ENCODE measurements at regions not wholly inside any gene's neighbourhood (a gene's known extent, or its start where the extent isn't known, plus 50 kb on each side); places are given as distances from the start of the nearest gene placed in this dataset.

DNA sequence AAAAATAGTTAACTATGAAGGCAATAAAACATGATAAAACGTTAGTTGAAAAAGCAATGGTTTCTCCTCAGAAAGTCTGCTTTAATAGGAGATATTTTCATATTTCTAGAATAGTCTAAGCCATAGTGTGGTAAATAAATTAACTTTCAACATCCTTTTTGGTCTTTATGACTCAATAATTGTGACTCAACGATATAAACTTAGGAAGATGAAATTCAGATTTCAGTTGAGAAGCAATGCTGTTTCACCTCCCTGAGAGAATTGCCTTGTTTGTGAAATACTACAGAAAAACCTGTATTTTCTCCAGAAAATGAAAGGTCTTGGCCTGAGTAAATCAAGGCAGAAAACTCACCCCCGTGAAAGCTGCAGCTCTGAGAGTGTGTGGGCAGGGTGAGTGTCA is 166.9 kb downstream of the ETAA1 start:
- TF ChIP-seq, protein P1, sequence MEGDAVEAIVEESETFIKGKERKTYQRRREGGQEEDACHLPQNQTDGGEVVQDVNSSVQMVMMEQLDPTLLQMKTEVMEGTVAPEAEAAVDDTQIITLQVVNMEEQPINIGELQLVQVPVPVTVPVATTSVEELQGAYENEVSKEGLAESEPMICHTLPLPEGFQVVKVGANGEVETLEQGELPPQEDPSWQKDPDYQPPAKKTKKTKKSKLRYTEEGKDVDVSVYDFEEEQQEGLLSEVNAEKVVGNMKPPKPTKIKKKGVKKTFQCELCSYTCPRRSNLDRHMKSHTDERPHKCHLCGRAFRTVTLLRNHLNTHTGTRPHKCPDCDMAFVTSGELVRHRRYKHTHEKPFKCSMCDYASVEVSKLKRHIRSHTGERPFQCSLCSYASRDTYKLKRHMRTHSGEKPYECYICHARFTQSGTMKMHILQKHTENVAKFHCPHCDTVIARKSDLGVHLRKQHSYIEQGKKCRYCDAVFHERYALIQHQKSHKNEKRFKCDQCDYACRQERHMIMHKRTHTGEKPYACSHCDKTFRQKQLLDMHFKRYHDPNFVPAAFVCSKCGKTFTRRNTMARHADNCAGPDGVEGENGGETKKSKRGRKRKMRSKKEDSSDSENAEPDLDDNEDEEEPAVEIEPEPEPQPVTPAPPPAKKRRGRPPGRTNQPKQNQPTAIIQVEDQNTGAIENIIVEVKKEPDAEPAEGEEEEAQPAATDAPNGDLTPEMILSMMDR (IDR thresholded peaks at IDR 0.05), result no peak
- no peak for TF ChIP-seq POLR2A (IDR thresholded peaks at IDR 0.05)
